Type B pancreatic cell (in vitro differentiated cells): ENCODE measurements at regions not wholly inside any gene's neighbourhood (a gene's known extent, or its start where the extent isn't known, plus 50 kb on each side); places are given as distances from the start of the nearest gene placed in this dataset.

Experiments
- DNase-seq: peaks from one replicate; pipeline ENCODE4 v3.0.0; 2021; ENCODE audit warnings: mixed read lengths; ENCODE audit not compliant: unreplicated experiment; ENCODE audit errors: extremely low spot score
- H3K27ac Mint-ChIP-seq: 2 replicates; pipeline ENCODE4 v1.8.0; 2021; ENCODE audit warnings: mild to moderate bottlenecking, mixed read lengths
- H3K27me3 Mint-ChIP-seq: 2 replicates; pipeline ENCODE4 v1.8.0; 2021; ENCODE audit warnings: mixed read lengths
- H3K36me3 Mint-ChIP-seq: 2 replicates; pipeline ENCODE4 v1.8.0; 2021; ENCODE audit warnings: mixed read lengths
- H3K4me1 Mint-ChIP-seq: one replicate; pipeline ENCODE4 v1.8.0; 2021; ENCODE audit warnings: mixed read lengths; ENCODE audit not compliant: unreplicated experiment
- H3K4me3 Mint-ChIP-seq: 2 replicates; pipeline ENCODE4 v1.8.0; 2021; ENCODE audit warnings: mild to moderate bottlenecking, mixed read lengths
- H3K9me3 Mint-ChIP-seq: 2 replicates; pipeline ENCODE4 v1.8.0; 2021; ENCODE audit warnings: mixed read lengths
- CTCF ChIP-seq: fragments of 200-600 bp; sonication (generic); conservative IDR thresholded peaks from 2 replicates; pipeline ENCODE4 v1.5.0; 2021; ENCODE audit warnings: antibody characterized with exemption, mild to moderate bottlenecking

DNA sequence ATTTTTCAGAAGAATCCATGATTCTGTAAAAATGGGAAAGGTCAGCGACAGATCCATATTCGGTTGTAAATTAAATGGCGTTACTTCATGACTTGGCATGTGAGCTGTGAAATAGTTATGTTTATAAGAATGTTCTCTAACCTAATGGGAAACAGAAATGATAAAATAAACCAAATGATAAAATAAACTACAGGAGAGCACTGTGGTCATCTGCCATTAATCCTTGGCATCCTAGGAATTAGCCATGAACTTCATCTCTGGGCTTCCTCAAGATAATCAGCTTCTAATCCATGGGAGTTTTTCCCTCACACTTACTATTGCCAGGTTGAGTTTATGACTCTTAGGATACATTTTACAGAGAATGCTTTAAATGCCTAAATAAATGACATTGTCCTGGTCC lies 94.6 kb upstream of the SLC30A5 start:
- no peak for DNase-seq

GRCh38 chr5:69000216-69000919 lies 93.4 kb upstream of the SLC30A5 start:
- no peak for DNase-seq
- Mint-ChIP-seq H3K4me1 (peaks cover 18% of the 10 kb centered on the region), H3K27ac (no peak overlapping the region), H3K4me3 (no peak overlapping the region), H3K27me3 (peaks cover 3% of the 10 kb centered on the region), H3K36me3 (no peaks in the 10 kb centered on the region), H3K9me3 (peaks cover 10% of the 10 kb centered on the region)
- no peak for TF ChIP-seq CTCF

More for the DNA sequence above, 94.6 kb upstream of the SLC30A5 start:
- H3K4me1 Mint-ChIP-seq = peaks cover 21% of the 10 kb centered on the region
- no peak for TF ChIP-seq CTCF
- H3K4me3 Mint-ChIP-seq = no peak overlapping the region
- no peaks in the 10 kb centered on the region for H3K27me3 Mint-ChIP-seq
- H3K9me3 Mint-ChIP-seq = peaks cover 10% of the 10 kb centered on the region
- no peak overlapping the region for H3K27ac Mint-ChIP-seq
- no peaks in the 10 kb centered on the region for H3K36me3 Mint-ChIP-seq

- TF ChIP-seq CTCF = no peak
- Mint-ChIP-seq H3K27ac (no peak overlapping the region), H3K9me3 (peaks cover 10% of the 10 kb centered on the region), H3K4me3 (no peak overlapping the region), H3K36me3 (no peaks in the 10 kb centered on the region), H3K4me1 (peaks cover 12% of the 10 kb centered on the region), H3K27me3 (peaks cover 3% of the 10 kb centered on the region)
- no peak for DNase-seq
These were observed 92.9 kb upstream of the SLC30A5 start for GRCh38 chr5:69000949-69001348.

DNA sequence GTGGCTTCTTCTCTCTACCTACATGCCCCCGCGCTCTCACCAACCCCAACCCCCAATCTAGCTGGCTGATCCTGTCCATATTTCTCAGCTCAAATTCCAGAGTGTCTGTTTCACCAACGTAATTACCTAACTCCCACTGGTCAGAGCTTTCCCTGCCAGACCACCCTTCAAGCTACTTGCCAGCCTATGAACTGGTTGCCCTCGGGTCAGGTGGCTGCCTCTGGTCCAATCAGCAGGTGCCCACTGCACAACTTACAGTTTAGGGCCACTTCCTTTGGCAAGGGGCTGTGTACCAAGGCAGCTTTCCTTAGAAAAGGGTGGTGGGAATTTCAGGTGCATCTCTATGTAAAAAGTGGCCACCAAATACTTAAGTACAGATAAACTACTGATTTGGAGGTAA lies 92.2 kb upstream of the SLC30A5 start:
- H3K4me3 Mint-ChIP-seq = no peak overlapping the region
- DNase-seq = no peak
- peaks cover 6% of the 10 kb centered on the region for H3K27me3 Mint-ChIP-seq
- H3K4me1 Mint-ChIP-seq = peaks cover 9% of the 10 kb centered on the region
- H3K36me3 Mint-ChIP-seq = no peaks in the 10 kb centered on the region
- TF ChIP-seq CTCF = no peak
- peaks cover 10% of the 10 kb centered on the region for H3K9me3 Mint-ChIP-seq
- no peak overlapping the region for H3K27ac Mint-ChIP-seq

DNA sequence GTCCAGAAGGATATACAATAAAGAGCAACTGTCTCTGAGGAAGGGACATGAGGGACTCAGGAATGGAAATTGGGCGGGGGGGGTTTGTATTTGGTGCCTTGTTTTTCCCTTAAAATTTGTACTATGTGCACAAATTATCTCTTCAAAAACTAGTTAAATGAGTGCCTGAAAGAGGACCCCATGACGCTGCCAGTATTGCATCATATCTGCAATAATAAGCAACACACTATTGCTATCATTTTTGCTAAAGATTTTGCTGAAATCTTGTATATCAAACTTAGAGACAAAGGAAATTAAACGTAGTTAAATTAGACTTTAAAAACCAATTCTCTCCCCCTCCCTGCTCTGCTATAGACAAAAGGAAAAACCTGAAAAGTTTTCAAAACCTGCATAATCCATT lies 89.7 kb upstream of the SLC30A5 start:
- H3K36me3 Mint-ChIP-seq = no peaks in the 10 kb centered on the region
- no peak overlapping the region for H3K4me3 Mint-ChIP-seq
- H3K9me3 Mint-ChIP-seq = peaks cover 4% of the 10 kb centered on the region
- H3K27me3 Mint-ChIP-seq = peaks cover 18% of the 10 kb centered on the region
- TF ChIP-seq CTCF = no peak
- peaks cover 19% of the 10 kb centered on the region for H3K4me1 Mint-ChIP-seq
- H3K27ac Mint-ChIP-seq = no peak overlapping the region
- no peak for DNase-seq
